ENCODE measurements at regions not wholly inside any gene's neighbourhood (a gene's known extent, or its start where the extent isn't known, plus 50 kb on each side); places are given as distances from the start of the nearest gene placed in this dataset.

DNA sequence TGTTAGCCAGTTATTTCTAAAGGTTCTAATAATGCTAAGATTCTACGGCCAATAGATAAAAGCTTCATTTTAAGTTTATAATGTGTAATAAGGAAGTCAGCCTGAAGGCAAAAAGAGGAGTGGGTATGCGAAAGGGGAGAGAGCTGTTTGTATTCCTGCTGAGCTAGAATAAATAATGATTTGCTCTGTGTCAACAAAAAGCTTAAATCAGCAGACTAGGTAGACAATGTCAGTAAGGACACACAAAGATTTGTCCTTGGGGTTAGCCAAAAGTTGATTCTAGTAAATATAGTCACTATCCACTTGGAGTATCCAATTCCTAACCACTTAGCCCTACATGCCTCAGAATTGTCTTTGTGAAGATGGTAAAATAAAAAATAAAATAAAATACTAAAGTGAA, 90.3 kb upstream of the GRIA3 start:
- TF ChIP-seq YY1 (tag by site-specific recombination; IDR thresholded peaks at IDR 0.05): no peak
- TF ChIP-seq REPIN1 (tag by site-specific recombination; IDR thresholded peaks at IDR 0.05; ENCODE audit: low read depth): no peak
- TF ChIP-seq, protein P1, sequence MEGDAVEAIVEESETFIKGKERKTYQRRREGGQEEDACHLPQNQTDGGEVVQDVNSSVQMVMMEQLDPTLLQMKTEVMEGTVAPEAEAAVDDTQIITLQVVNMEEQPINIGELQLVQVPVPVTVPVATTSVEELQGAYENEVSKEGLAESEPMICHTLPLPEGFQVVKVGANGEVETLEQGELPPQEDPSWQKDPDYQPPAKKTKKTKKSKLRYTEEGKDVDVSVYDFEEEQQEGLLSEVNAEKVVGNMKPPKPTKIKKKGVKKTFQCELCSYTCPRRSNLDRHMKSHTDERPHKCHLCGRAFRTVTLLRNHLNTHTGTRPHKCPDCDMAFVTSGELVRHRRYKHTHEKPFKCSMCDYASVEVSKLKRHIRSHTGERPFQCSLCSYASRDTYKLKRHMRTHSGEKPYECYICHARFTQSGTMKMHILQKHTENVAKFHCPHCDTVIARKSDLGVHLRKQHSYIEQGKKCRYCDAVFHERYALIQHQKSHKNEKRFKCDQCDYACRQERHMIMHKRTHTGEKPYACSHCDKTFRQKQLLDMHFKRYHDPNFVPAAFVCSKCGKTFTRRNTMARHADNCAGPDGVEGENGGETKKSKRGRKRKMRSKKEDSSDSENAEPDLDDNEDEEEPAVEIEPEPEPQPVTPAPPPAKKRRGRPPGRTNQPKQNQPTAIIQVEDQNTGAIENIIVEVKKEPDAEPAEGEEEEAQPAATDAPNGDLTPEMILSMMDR (tag by site-specific recombination; IDR thresholded peaks at IDR 0.05): no peak
- TF ChIP-seq, protein P2, sequence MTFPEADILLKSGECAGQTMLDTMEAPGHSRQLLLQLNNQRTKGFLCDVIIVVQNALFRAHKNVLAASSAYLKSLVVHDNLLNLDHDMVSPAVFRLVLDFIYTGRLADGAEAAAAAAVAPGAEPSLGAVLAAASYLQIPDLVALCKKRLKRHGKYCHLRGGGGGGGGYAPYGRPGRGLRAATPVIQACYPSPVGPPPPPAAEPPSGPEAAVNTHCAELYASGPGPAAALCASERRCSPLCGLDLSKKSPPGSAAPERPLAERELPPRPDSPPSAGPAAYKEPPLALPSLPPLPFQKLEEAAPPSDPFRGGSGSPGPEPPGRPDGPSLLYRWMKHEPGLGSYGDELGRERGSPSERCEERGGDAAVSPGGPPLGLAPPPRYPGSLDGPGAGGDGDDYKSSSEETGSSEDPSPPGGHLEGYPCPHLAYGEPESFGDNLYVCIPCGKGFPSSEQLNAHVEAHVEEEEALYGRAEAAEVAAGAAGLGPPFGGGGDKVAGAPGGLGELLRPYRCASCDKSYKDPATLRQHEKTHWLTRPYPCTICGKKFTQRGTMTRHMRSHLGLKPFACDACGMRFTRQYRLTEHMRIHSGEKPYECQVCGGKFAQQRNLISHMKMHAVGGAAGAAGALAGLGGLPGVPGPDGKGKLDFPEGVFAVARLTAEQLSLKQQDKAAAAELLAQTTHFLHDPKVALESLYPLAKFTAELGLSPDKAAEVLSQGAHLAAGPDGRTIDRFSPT (tag by site-specific recombination; IDR thresholded peaks at IDR 0.05): no peak
- TF ChIP-seq, protein P3, sequence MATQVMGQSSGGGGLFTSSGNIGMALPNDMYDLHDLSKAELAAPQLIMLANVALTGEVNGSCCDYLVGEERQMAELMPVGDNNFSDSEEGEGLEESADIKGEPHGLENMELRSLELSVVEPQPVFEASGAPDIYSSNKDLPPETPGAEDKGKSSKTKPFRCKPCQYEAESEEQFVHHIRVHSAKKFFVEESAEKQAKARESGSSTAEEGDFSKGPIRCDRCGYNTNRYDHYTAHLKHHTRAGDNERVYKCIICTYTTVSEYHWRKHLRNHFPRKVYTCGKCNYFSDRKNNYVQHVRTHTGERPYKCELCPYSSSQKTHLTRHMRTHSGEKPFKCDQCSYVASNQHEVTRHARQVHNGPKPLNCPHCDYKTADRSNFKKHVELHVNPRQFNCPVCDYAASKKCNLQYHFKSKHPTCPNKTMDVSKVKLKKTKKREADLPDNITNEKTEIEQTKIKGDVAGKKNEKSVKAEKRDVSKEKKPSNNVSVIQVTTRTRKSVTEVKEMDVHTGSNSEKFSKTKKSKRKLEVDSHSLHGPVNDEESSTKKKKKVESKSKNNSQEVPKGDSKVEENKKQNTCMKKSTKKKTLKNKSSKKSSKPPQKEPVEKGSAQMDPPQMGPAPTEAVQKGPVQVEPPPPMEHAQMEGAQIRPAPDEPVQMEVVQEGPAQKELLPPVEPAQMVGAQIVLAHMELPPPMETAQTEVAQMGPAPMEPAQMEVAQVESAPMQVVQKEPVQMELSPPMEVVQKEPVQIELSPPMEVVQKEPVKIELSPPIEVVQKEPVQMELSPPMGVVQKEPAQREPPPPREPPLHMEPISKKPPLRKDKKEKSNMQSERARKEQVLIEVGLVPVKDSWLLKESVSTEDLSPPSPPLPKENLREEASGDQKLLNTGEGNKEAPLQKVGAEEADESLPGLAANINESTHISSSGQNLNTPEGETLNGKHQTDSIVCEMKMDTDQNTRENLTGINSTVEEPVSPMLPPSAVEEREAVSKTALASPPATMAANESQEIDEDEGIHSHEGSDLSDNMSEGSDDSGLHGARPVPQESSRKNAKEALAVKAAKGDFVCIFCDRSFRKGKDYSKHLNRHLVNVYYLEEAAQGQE (tag by site-specific recombination; IDR thresholded peaks at IDR 0.05): no peak
- no peak for TF ChIP-seq ZNF629 (tag by site-specific recombination; IDR thresholded peaks at IDR 0.05)
